ENCODE measurements at regions not wholly inside any gene's neighbourhood (a gene's known extent, or its start where the extent isn't known, plus 50 kb on each side); places are given as distances from the start of the nearest gene placed in this dataset.
"Not testable (repeated sequence)": the region's sequence is repeated elsewhere in the genome, so short reads cannot be mapped to it uniquely, and the experiment has no call there.

- no peaks in the 10 kb centered on the region for H3K27me3 ChIP-seq (replicated peaks in 1 of 4; ENCODE audit: control extremely low read depth in 1 of 4, control insufficient read depth in 3 of 4, insufficient read depth in 4 of 4, low read length in 3 of 4)
- no peaks in the 10 kb centered on the region for H3K79me2 ChIP-seq (ENCODE audit: control insufficient read depth, insufficient read depth, low read length)
- CTCF ChIA-PET = no interaction called here
- H3K27me3 Mint-ChIP-seq = no peaks in the 10 kb centered on the region
- no peaks in the 10 kb centered on the region for H3K4me1 ChIP-seq (ENCODE audit: control insufficient read depth in 2 of 2, insufficient read depth in 2 of 2, low read length in 2 of 2)
- H3K4me3 ChIP-seq (ENCODE audit: control extremely low read depth in 1 of 5, extremely low read depth in 1 of 5, insufficient read depth in 1 of 5, low read depth in 2 of 5, low read length in 4 of 5) = no peak overlapping the region
- H3K9ac ChIP-seq (ENCODE audit: low read length) = no peak overlapping the region
- intact Hi-C loops (cut with micrococcal nuclease) = no loop called here
- no CpG with 5 or more reads among the region's 5 CpGs for WGBS (ENCODE audit: insufficient coverage)
- no peak for ATAC-seq (ENCODE audit: low read depth)
- H4K20me1 ChIP-seq (ENCODE audit: control insufficient read depth, insufficient read depth, low read length, poor library complexity, severe bottlenecking) = no peaks in the 10 kb centered on the region
- H3K9me3 Mint-ChIP-seq (ENCODE audit: insufficient read depth) = no peaks in the 10 kb centered on the region
- no peak for TF ChIP-seq EZH2 (IDR thresholded peaks at IDR 0.05; ENCODE audit: borderline replicate concordance, insufficient read depth, low read depth, low read length, poor library complexity, severe bottlenecking)
- DNase-seq = no peak
- POLR2A ChIA-PET = no interaction called here
- no peaks in the 10 kb centered on the region for H3K4me1 Mint-ChIP-seq
- no peaks in the 10 kb centered on the region for H3K36me3 ChIP-seq (replicated peaks in 1 of 2; ENCODE audit: control extremely low read depth in 1 of 2, control insufficient read depth in 1 of 2, extremely low read depth in 1 of 2, insufficient read depth in 2 of 2, low read length in 1 of 2)
- H3K9me3 ChIP-seq (ENCODE audit: control extremely low read depth in 1 of 3, control insufficient read depth in 2 of 3, insufficient read depth in 1 of 3, low read length in 2 of 3) = peaks cover 0 to 6% (median 0%) of the 10 kb centered on the region in 3 donors
- no peak overlapping the region for H3K4me2 ChIP-seq (replicated peaks; ENCODE audit: low read depth, low read length, poor library complexity, severe bottlenecking)
- H3K4me3 Mint-ChIP-seq = no peak overlapping the region
- H2AFZ ChIP-seq (ENCODE audit: insufficient read depth, low read depth, low read length, poor library complexity, severe bottlenecking) = no peak overlapping the region
- no peak overlapping the region for H3K27ac ChIP-seq (ENCODE audit: low read length in 2 of 2)
- no peak overlapping the region for H3K27ac Mint-ChIP-seq
These were observed 778.1 kb downstream of the SH3BGRL start for GRCh38 chrX:81979806-81980515.

- H3K36me3 ChIP-seq (replicated peaks in 1 of 2; ENCODE audit: control extremely low read depth in 1 of 2, control insufficient read depth in 1 of 2, extremely low read depth in 1 of 2, insufficient read depth in 2 of 2, low read length in 1 of 2); H3K27me3 ChIP-seq (replicated peaks in 1 of 4; ENCODE audit: control extremely low read depth in 1 of 4, control insufficient read depth in 3 of 4, insufficient read depth in 4 of 4, low read length in 3 of 4); H3K79me2 ChIP-seq (ENCODE audit: control insufficient read depth, insufficient read depth, low read length); H4K20me1 ChIP-seq (ENCODE audit: control insufficient read depth, insufficient read depth, low read length, poor library complexity, severe bottlenecking); H3K27me3 Mint-ChIP-seq; H3K4me3 Mint-ChIP-seq; H3K4me1 ChIP-seq (ENCODE audit: control insufficient read depth in 2 of 2, insufficient read depth in 2 of 2, low read length in 2 of 2); DNase-seq; ATAC-seq (ENCODE audit: low read depth); H2AFZ ChIP-seq (ENCODE audit: insufficient read depth, low read depth, low read length, poor library complexity, severe bottlenecking); H3K9me3 Mint-ChIP-seq (ENCODE audit: insufficient read depth); POLR2A ChIA-PET; H3K9me3 ChIP-seq (ENCODE audit: control extremely low read depth in 1 of 3, control insufficient read depth in 2 of 3, insufficient read depth in 1 of 3, low read length in 2 of 3); H3K4me3 ChIP-seq (ENCODE audit: control extremely low read depth in 1 of 5, extremely low read depth in 1 of 5, insufficient read depth in 1 of 5, low read depth in 2 of 5, low read length in 4 of 5); H3K4me2 ChIP-seq (replicated peaks; ENCODE audit: low read depth, low read length, poor library complexity, severe bottlenecking); H3K9ac ChIP-seq (ENCODE audit: low read length); H3K27ac Mint-ChIP-seq; H3K27ac ChIP-seq (ENCODE audit: low read length in 2 of 2); CTCF ChIA-PET; intact Hi-C loops (cut with micrococcal nuclease); H3K4me1 Mint-ChIP-seq: not testable (repeated sequence)
- no CpG with 5 or more reads among the region's 2 CpGs for WGBS (ENCODE audit: insufficient coverage)
These were observed 785.3 kb downstream of the SH3BGRL start for GRCh38 chrX:81987217-81987616.

All from B cell (primary cell).